Left forelimb (tissue), 1 donor: ENCODE measurements at regions not wholly inside any gene's neighbourhood (a gene's known extent, or its start where the extent isn't known, plus 50 kb on each side); places are given as distances from the start of the nearest gene placed in this dataset.
"Not testable (repeated sequence)": the region's sequence is repeated elsewhere in the genome, so short reads cannot be mapped to it uniquely, and the experiment has no call there.

Experiments
- DNase-seq: peaks from one replicate; pipeline ENCODE4 v3.0.0-alpha.2; 2018; ENCODE audit warnings: low spot score

DNA sequence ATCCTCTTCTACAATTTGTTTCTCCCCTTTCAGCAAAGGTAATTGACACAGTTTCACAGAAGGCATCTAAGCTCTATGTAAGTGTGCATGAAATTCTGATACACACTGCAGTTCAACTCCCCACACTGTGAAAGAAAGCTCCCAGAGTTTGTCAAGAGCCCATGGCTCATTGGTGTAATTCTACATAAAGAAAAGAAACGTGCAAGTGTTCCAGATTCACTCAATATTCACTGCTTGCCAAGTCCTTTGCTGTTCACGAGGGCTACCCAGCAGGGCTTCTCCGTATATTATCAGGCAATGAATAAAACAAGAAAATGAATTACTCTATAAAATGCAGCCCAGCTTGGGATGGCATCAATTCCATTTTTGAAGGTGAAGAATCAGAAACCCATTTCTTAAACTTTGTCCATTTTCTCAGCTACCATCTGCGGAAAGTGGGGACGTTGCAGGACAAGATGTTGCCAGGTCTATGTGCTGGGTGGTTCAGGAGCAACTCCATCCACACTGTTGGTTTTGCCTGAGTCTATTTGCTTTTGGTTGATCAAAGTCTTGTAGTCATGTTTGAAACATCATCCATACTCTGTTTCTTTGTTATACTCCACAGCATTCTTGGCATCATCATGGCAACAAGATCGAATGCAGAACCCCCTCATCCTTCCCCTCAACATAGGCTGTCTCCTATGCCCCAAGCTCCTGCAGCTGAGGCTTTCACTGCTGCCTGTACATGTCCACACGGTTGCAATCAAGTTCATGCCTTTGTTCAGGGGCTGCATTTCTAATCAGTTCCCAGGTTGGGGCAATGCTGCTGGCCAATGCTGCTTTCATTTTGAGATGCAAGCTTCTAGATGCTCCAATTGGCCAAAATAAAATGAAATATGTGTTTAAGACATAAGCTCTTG is 301.8 kb downstream of the MED10 start:
- no peak for DNase-seq

DNA sequence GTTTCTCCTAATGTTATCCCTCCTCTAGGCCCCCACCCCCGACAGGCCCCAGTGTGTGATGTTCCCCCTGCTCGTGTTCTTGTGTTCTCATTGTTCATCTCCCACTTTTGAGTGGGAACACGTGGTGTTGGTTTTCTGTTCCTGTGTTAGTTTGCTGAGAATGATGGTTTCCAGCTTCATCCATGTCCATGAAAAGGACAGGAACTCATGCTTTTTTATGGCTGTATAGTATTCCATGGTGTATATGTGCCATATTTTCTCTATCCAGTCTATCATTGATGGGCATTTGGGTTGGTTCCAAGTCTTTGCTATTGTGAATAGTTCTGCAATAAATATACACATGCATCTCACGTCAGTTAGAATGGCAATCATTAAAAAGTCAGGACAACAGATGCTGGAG is 305.9 kb downstream of the MED10 start:
- not testable (repeated sequence) for DNase-seq

DNA sequence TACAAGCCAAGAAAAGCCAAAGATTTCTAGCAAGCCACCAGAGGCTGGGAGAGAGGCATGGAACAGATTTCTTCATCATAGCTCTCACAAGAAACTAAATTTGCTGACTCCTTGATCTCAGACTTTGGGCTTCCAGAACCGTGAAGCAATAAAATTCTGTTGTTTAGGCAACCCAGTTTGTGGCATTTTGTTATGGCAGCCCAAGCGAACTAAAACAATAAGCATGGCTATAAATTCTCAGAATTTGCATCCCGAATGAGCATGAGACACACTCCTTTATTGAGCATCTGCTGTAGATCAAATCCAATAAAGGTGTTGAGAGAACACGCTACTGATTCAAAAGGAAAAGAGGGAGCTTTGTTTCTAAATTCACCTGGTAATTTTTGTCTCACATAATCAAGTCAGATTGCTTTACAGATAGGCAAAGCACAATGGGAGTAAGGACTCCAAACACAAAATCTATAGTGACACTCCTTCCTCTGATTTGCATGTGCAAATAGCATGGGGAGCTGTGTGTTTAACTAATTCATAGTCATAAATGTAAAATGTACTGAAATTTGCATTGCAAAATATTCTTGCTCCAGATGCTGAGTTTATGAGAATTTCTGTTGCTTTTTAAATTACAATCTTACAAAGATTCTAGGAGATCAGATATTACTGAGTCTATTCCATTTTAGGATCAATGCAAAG is 308.7 kb downstream of the MED10 start:
- no peak for DNase-seq

DNA sequence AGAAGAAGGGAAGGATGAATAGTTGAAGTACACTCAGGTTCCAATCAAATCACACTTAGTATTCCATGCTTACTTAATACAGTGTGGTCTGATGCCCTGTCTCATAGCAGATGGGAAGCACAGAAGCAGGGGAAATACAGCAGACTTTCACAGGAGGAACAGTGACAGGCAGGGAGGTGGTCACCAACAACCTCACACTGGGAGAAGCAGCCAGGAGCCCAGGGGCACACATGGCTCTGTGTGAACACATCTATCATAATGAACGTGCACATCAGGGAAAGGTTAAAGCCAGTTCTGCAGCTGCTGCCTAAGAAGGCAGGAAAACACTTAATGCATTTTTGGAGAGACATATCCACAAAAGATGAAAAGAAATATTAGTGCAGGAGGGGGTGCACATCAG is 312.3 kb downstream of the MED10 start:
- no peak for DNase-seq

DNA sequence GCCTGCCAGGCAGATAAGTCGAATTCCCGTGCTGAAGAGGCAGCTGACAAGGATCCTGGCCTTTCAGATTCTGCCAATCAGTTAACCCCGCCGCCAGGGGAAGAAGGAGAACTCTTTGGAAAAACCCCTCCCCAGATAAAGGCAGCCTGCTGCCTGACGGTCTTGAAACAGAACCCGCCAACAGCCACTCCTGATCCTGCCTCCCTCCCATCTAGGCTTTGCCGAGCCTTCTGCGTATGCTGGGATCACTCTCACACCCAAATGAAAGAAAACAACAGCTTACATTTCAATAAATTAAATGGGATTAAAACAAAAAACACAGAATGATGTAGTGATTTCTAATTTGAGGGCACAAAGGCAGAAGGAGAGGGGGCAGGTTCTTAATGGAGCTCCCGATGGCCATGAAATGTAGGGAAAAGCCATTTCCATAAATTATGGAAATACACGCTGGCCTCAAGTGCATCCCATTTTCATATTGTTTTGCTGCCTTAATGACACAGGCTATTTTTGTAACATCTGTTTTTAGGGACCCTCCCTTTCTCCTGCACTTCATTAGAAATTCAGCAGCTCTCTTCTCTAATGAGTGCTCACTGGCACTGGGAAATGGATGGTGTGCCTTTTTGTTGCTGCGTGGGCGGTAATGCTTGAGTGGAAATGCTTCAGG is 319.1 kb downstream of the MED10 start:
- no peak for DNase-seq

DNA sequence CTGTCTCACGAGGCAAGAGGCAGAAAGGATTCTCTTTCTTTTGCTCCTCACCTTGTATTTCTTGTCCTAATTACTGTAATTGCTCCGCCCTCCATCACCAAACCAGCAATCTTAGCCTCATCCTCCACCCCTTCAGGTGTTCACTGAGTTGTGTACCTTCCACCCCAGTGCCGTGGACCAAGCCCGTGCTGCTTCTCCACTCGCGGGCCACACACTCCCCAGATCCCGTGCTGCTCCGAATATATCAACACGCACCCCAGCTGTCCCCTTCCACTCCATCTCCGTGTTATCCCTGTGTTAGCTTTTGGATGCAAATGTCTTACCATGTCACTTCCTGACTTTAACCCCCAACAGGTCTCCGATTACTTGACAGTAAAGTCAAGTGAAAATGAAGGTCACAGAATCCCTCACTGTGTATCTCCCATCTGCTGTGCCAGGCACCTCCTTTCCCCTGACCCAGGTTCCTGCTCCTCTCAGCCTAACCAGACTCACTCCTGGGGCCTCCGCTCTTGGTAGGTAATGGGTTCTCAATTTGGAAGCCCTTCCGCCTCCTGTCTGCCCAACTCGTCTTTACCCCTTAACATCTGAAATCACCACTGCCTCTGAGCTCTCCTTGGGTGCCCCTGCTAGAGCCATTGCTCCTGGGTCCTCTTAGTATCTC is 320.2 kb downstream of the MED10 start:
- DNase-seq = no peak

DNA sequence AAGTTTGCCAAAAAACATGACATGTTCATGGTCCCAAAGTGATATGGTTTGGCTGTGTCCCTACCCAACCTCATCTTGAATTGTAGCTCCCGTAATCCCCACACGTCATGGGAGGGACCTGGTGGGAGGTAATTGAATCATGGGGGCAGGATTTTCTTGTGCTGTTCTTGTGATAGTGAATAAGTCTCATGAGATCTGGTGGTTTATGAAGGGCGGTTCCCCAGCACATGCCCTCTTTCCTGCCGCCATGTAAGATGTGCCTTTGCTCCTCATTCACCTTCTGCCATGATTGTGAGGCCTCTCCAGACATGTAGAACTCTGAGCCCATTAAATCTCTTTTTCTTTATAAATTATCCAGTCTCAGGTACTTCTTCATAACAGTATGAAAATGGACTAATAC is 322.1 kb downstream of the MED10 start:
- DNase-seq = no peak

DNA sequence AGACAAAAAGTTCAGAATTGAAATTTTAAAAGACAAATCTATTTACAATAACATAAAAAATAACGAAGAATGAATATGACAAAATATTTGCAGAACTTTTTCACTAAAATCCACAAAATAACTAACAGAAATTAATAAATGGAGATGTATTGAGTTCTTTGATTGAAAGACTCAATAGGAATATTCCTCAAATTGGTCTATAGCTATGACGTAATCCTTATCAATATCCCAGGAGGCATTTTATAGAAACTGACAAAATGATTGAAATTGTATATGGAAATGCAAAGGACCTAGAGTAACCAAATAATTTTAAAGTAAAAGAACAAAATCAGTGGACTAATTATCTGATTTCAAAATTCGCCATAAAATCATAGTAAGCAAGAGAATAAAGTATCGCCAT is 328.7 kb downstream of the MED10 start:
- DNase-seq = no peak

DNA sequence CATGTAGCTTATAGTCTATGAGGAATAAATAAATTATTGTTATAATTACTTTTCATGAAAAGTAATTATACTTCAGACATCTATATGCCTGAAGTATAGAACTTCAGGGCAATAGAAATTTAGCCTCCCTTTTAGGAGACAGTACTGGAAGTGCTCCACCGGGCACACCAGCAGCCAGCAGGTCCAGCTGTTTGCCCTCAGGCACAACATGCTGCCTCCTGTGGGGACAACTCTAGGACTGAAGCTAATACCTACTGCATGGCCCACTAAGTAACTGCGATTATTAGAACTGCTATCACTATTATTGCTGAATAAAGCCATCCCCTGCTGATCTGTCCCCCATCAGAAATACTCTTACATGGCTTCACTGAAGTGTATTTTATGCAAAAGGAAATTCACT is 329.6 kb downstream of the MED10 start:
- DNase-seq = no peak

DNA sequence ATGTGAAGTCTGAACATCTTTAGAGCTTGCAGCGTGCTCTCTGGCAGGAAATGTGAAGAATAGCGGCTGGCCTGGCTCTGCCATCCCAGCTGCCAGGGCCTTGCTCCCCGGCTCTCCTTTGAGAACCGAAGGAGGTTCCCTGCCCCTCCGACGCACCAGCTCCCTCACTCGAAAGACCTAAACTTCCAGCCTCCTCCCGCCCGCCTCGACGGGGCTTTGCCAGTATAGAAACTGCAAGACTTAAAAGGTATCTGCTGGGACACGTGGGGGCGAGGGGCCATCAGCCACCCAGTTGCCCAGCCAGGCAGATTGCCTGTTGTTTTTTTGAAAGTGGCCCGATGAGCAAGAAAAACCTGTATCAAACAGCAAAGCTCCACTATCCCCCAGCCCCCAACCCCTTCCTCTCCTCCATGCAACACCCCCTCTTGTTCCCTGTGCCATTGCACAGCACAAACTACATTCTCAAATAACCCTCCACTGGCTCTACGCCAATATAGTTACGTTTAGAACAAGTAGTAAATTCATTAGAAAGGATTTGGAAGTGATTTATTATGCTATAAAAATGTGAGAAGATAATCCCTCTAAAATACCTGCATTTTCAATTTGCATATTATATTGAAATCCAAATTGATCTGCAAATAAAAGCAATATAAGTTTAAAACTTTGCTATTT is 331.9 kb downstream of the MED10 start:
- no peak for DNase-seq

DNA sequence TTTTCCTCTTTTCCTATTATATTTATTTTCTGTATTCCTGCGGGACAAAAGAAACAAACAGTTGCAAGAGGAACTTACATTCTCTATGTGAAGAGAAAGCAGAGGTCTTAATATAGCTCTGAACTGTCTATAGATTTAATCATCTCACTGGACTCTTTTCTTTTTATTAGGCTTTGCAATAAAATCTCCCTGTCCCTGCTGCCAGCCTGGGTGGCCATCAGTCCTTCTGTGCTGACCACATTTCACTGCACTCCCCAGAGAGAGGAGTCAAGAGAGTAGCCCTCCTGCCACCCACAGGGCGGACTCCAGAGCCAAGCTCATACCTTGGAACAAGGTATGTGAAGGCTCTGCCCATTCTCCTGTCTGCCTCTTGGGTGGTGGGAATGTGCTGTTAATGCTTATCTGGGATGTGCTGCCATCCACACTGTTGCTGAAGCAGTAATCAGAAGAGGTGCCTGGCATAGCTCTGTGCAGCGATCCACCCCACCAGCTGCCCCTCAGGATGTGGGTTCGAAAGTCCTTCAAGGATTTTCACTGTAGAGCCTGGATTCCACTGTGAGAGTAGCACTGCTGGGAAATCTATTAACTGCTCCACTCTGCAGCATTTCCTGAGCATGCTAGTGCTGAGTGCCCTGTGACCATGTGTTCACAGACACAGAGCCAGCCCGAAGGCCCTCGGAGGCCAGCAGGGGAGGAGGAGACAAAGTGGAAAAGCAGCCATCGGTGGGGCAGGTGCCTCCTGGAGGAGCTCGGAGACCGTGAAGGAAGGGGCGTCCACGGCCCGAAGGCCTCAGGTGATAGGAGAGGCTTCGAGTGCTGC is 334.6 kb downstream of the MED10 start:
- DNase-seq = no peak

DNA sequence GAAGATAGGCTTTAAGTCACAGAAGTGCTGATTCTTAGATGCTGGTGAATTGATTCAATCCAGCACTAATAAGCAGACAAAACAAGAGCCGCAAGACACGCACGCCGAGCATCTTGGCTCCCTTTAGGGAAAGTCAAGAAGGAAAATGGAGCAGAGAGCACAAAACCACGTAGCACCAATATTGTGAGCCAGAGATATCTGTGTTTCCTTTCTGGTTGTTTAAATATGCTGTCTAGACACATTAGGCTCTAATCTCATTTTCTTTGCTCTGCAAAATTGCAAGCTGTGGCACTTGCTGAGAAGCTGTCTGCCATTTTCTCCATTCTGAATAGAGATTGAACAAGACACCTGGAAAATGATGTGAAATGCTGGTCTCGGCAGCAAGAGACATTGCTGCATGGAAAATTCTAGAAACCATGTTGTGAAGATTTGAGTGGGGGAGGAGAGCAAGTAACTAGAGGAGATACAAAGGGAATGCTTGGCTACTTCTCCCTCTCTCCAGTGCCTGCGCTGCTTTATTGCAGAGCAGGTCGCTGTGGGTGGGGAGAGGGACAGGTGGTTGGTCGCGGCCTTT is 336.3 kb downstream of the MED10 start:
- DNase-seq = no peak

DNA sequence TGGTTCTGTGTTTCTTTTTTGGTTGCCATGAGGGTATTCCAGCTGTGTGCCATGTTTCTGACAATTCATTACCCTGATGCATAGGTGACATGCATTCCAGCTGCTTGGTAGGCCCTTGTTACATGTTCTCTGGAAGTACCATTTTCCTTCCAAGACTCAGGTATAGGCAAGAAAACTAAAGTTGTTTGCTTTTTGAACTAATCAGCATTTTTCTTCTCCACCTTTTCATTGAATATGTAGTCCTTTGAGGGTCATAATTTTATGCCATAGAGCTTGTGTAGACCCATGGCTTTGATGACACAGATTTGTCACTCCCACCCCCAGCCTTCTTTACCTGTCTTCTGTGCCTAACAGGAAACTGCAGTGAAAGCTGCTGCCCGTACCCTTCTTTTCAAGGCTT is 339.2 kb downstream of the MED10 start:
- no peak for DNase-seq

DNA sequence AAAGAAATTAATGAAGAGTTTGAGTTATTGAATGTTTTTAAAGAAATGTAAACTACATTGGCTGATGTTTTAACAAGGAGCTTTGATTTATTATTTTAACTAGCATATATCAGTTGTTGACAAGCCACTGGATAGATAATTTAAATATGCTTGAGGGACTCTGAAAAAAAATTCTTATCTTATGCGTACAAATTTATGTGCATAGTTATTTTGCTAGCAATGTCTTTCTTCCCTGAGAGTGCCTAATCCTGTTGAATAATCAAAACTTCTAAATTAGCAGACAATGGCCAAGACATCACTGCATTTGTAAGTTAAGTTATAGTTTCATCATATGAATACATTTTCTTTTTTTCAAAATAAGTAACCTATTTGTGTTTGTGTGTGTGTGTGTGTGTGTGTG is 342.3 kb downstream of the MED10 start:
- DNase-seq = no peak

DNA sequence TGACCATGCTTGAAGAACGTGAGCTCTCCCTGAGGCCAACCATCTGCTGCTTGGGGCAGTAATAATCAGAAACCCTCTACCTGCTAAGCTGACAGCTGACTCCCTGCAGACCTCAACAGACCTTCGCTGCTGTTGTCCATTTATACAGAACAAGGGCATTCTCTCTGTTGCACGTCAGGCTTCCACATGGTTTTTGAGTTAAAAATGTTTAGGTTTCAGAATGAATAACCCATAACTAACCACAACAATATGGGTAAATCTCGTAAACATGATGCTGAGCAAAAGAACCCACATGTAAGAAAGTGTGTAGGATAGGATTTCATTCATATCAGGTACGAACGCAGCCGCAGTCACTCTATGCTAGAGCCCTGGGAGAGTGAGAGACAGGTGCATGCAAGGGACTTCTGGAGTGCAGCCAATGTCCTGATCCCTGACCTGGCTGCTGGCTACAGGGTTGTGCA is 348.5 kb downstream of the MED10 start:
- no peak for DNase-seq

DNA sequence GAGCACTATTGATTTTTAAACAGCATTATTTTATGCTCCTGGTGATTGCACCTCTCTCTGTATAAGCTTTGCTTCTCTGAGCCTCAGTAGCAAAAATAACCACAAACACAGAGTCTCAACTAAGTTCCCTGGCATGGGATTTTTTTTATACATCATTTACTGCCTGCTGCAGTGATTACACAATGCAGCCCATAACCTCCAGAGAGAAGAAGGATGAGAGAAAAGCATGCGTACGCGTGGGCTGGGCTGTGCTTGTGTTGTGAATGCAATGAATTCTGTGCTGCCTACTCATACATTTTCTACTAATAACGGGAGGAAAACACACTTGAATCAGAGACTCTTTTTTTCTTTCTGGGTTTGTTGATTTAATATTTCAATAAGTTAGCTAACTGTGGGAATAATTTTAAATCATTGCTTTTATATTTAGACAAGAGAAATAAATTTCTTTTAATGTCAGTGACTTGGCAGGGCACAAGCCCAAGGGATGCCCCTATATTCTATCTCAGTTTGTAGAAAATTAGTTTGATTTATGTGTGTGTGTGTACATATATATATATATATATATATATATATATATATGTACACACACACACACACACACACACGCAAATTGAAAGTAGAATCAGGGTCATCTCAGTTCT is 351.5 kb downstream of the MED10 start:
- no peak for DNase-seq

DNA sequence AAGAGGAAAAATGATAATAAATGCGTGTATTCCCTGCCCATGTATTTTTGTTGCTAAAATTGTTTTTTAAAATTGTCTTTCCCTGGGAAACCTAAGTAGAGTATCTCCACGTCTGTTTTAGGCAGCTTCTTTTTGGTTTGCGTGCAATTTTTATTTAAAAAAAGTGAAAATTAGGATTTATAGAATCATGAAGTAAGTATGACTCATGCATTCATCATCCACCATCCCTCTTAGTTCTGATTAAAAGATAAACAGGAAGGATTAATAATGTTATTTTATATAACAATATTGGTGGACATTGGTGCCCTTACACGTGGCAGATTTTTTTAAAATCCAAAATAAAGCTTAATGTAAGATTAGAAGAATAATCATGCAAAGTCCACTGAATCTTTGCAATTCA is 358.7 kb downstream of the MED10 start:
- DNase-seq = no peak

DNA sequence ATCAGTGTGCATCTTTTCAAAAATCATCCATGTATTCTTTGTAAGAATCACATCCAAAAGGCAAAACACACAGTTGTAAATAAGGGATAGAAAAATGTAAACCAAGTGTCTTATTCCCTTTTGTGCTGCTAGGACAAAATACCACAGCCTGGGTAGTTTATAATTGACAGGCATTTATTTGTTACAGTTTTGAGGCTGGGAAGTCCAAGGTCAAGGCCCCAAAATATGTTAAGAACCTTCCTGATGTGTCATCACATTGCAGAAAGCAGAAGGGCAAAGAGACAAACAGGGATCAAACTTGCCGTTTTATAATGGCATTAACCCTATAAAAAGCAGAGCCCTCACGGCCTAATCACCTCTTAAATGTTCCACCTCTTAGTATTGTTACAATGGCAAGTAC is 364.8 kb downstream of the MED10 start:
- DNase-seq = no peak

DNA sequence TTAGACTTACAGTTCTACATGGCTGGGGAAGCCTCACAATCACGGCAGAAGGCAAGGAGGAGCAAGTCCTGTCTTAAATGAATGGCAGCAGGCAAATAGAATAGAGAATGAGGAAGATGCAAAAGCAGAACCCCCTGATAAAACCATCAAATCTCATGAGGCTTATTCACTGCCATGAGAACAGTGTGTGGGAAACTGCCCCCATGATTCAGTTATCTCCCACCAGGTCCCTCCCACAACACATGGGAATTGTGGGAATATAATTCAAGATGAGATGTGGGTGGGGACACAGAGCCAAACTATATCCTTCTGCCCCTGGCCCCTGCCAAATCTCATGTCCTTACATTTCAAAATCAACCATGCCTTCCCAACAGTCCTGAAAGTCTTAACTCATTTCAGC is 367.1 kb downstream of the MED10 start:
- DNase-seq = no peak

DNA sequence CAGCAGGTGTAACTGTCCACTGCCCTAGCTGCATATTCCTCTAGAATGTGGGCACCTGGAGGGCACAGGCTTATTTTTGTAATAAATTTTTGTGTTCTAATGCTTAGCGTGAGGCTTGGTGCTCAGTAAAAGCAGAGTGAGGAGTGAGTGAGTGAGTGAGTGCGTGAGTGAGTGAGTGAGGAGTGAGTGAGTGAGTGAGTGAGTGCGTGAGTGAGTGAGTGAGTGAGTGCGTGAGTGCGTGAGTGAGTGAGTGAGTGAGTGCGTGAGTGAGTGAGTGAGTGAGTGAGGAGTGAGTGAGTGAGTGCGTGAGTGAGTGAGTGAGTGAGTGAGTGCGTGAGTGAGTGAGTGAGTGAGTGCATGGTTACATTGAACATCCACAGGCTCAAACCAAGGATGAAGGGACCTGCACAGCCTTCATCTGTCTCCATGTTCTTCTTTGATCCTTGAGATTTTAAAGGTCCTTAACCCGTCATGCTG is 371.5 kb downstream of the MED10 start:
- no peak for DNase-seq
